NAMALWA (cell line): ENCODE measurements at regions not wholly inside any gene's neighbourhood (a gene's known extent, or its start where the extent isn't known, plus 50 kb on each side); places are given as distances from the start of the nearest gene placed in this dataset.

Experiments
- DNase-seq: peaks from one replicate; pipeline ENCODE4 v3.0.0-alpha.2; 2015; ENCODE audit warnings: low spot score

- DNase-seq: no peak
These were observed 333.9 kb upstream of the PIK3C3 start for GRCh38 chr18:41621177-41621576.

- no peak for DNase-seq
These were observed 336.9 kb upstream of the PIK3C3 start for GRCh38 chr18:41618147-41618546.

GRCh38 chr18:41617647-41618046 lies 337.4 kb upstream of the PIK3C3 start:
- no peak for DNase-seq

GRCh38 chr18:41613003-41613609 lies 341.9 kb upstream of the PIK3C3 start:
- DNase-seq: no peak

- no peak for DNase-seq
These were observed 350.1 kb upstream of the PIK3C3 start for GRCh38 chr18:41604964-41605363.

- DNase-seq: no peak
These were observed 353.0 kb upstream of the PIK3C3 start for GRCh38 chr18:41602034-41602433.

- no peak for DNase-seq
These were observed 354.2 kb upstream of the PIK3C3 start for GRCh38 chr18:41600693-41601391.

- DNase-seq: no peak
These were observed 355.6 kb upstream of the PIK3C3 start for GRCh38 chr18:41599466-41599865.

GRCh38 chr18:41594582-41594981 lies 360.5 kb upstream of the PIK3C3 start:
- no peak for DNase-seq

- no peak for DNase-seq
These were observed 361.8 kb upstream of the PIK3C3 start for GRCh38 chr18:41593171-41593675.

GRCh38 chr18:41587976-41588375 lies 367.1 kb upstream of the PIK3C3 start:
- no peak for DNase-seq

- DNase-seq: no peak
These were observed 369.5 kb upstream of the PIK3C3 start for GRCh38 chr18:41585512-41585911.

GRCh38 chr18:41579185-41579584 lies 375.8 kb upstream of the PIK3C3 start:
- DNase-seq: no peak

GRCh38 chr18:41577529-41577928 lies 377.5 kb upstream of the PIK3C3 start:
- DNase-seq: no peak

- no peak for DNase-seq
These were observed 378.4 kb upstream of the PIK3C3 start for GRCh38 chr18:41576643-41577042.

- no peak for DNase-seq
These were observed 385.2 kb upstream of the PIK3C3 start for GRCh38 chr18:41569867-41570266.

- no peak for DNase-seq
These were observed 393.1 kb upstream of the PIK3C3 start for GRCh38 chr18:41561961-41562360.

- no peak for DNase-seq
These were observed 396.3 kb upstream of the PIK3C3 start for GRCh38 chr18:41558715-41559114.

GRCh38 chr18:41553716-41554115 lies 401.3 kb upstream of the PIK3C3 start:
- DNase-seq: no peak

- no peak for DNase-seq
These were observed 406.3 kb upstream of the PIK3C3 start for GRCh38 chr18:41548521-41549260.

GRCh38 chr18:41545091-41545888 lies 409.7 kb upstream of the PIK3C3 start:
- no peak for DNase-seq

GRCh38 chr18:41543815-41544214 lies 411.2 kb upstream of the PIK3C3 start:
- no peak for DNase-seq
